GM12878 (cell line): ENCODE measurements at regions not wholly inside any gene's neighbourhood (a gene's known extent, or its start where the extent isn't known, plus 50 kb on each side); places are given as distances from the start of the nearest gene placed in this dataset.

Source experiments
- ATAC-seq: fragments of 200-7000 bp; cut with Tn5 transposase; 3 replicates; pipeline ENCODE4 v1.9.1; 2020; ENCODE audit warnings: mild to moderate bottlenecking, moderate library complexity
- BruUV-seq: library from RNA; stranded (reverse); fragments of 400-500 nt; replicated peaks from 2 replicates; lab custom pipeline; 2021; lab: Mats Ljungman, UMichigan
- CTCF ChIA-PET: fragments of 300-600 bp; sonication (Branson Sonifier 250); formaldehyde crosslinking; extraction: SDS; loops from one replicate; lab custom pipeline; 2021; ENCODE audit warnings: inconsistent platforms; lab: Yijun Ruan, JAX
- POLR2A ChIA-PET: fragments of 350-600 bp; formaldehyde crosslinking; extraction: SDS; loops from one replicate; lab custom pipeline; 2021; ENCODE audit warnings: inconsistent platforms; lab: Charles Lee
- RAD21 ChIA-PET: fragments of 300-600 bp; sonication (Branson Sonifier 250); formaldehyde crosslinking; loops from one replicate; lab custom pipeline; 2023; ENCODE audit warnings: antibody characterized with exemption; ENCODE audit not compliant: unreplicated experiment; lab: Charles Lee
- SMC1A ChIA-PET: fragments of 300-600 bp; sonication (Branson Sonifier 250); formaldehyde crosslinking; loops from one replicate; lab custom pipeline; 2023; ENCODE audit not compliant: unreplicated experiment, uncharacterized antibody; lab: Charles Lee
- DNase-seq: peaks from one replicate; pipeline ENCODE4 v3.0.0-alpha.2; 2011; ENCODE audit warnings: low read depth, low spot score
- FAIRE-seq: peaks from 3 replicates; lab custom pipeline; 2011; peaks lifted over from hg19 to GRCh38; lab: Jason Lieb, UNC
- H2AFZ ChIP-seq: 2 replicates; pipeline ENCODE4 v1.6.0; 2011; ENCODE audit warnings: low read depth, low read length, control low read depth; ENCODE audit not compliant: control insufficient read depth
- H3K27ac ChIP-seq: 2 replicates; pipeline ENCODE4 v1.5.1; 2011; ENCODE audit warnings: control low read depth; ENCODE audit not compliant: control insufficient read depth, insufficient read depth
- H3K27me3 ChIP-seq, 2 experiments: replicated peaks in 1 of 2; 2 replicates each; pipeline versions ENCODE4 v1.6.0 to v1.6.1; 2011; ENCODE audit warnings: low read length in 1 of 2; ENCODE audit not compliant: control insufficient read depth in 2 of 2, insufficient read depth in 2 of 2
- H3K36me3 ChIP-seq, 2 experiments: 2 replicates each; pipeline ENCODE4 v1.5.1; 2011; ENCODE audit warnings: low read length in 1 of 2; ENCODE audit not compliant: control insufficient read depth in 2 of 2, insufficient read depth in 2 of 2
- H3K4me1 ChIP-seq: 2 replicates; pipeline ENCODE4 v1.6.1; 2011; ENCODE audit warnings: mild to moderate bottlenecking, low read length, moderate library complexity, mixed read lengths; ENCODE audit not compliant: control insufficient read depth, insufficient read depth
- H3K4me2 ChIP-seq: 2 replicates; pipeline ENCODE4 v1.6.0; 2011; ENCODE audit warnings: control low read depth; ENCODE audit not compliant: control insufficient read depth, insufficient read depth
- H3K4me3 ChIP-seq: fragments of 200-600 bp; sonication (generic); 2 replicates; pipeline ENCODE4 v1.5.1; 2016
- H3K79me2 ChIP-seq: 2 replicates; pipeline ENCODE4 v1.6.0; 2011; ENCODE audit warnings: low read length; ENCODE audit not compliant: control insufficient read depth, insufficient read depth
- H3K9ac ChIP-seq: 2 replicates; pipeline ENCODE4 v1.8.0; 2011; ENCODE audit warnings: low read length, control low read depth, mixed read lengths; ENCODE audit not compliant: control insufficient read depth, insufficient read depth
- H3K9me3 ChIP-seq: replicated peaks from 3 replicates; pipeline ENCODE4 v1.5.1; 2011; ENCODE audit warnings: mild to moderate bottlenecking, low read length; ENCODE audit not compliant: control insufficient read depth, insufficient read depth
- H4K20me1 ChIP-seq: 2 replicates; pipeline ENCODE4 v1.6.0; 2011; ENCODE audit not compliant: control insufficient read depth, insufficient read depth
- BRCA1 ChIP-seq: IDR thresholded peaks from 2 replicates; pipeline ENCODE4 v1.6.1; 2011; ENCODE audit warnings: low read depth, low read length, improper control_type of control experiment
- CHD4 ChIP-seq: fragments of 200-600 bp; sonication (generic); IDR thresholded peaks from 2 replicates; pipeline ENCODE4 v1.6.1; 2016; ENCODE audit warnings: mild to moderate bottlenecking
- ESRRA ChIP-seq: IDR thresholded peaks from 2 replicates; pipeline ENCODE4 v1.6.1; 2012; ENCODE audit warnings: mild to moderate bottlenecking, low read length, improper control_type of control experiment
- FOXK2 ChIP-seq: fragments of 450-650 bp; IDR thresholded peaks from 2 replicates; pipeline ENCODE4 v1.6.1; 2017; ENCODE audit warnings: mild to moderate bottlenecking, moderate library complexity
- PML ChIP-seq: IDR thresholded peaks from 2 replicates; pipeline ENCODE4 v1.6.1; 2012; ENCODE audit warnings: low read length, inconsistent platforms
- SPI1 ChIP-seq: IDR thresholded peaks from 2 replicates; pipeline ENCODE4 v1.6.1; 2011; ENCODE audit warnings: low read depth, mild to moderate bottlenecking, low read length, moderate library complexity, borderline replicate concordance; ENCODE audit not compliant: insufficient read depth
- TBL1XR1 ChIP-seq: IDR thresholded peaks from 2 replicates; pipeline ENCODE4 v1.6.1; 2012; ENCODE audit warnings: low read depth, low read length, improper control_type of control experiment
- TCF3 ChIP-seq: IDR thresholded peaks from 2 replicates; pipeline ENCODE4 v1.6.1; 2012; ENCODE audit warnings: low read depth, mild to moderate bottlenecking, low read length, borderline replicate concordance; ENCODE audit not compliant: insufficient read depth
- WGBS: methylation state at CpG from one replicate; pipeline ENCODE4 v1.1.6; 2016; ENCODE audit warnings: low lambda C conversion rate; ENCODE audit not compliant: insufficient replicate concordance, insufficient coverage; ENCODE audit errors: missing lambda C conversion rate; 5-methylcytosine and 5-hydroxymethylcytosine counted together
- in situ Hi-C: fragments of 300-500 bp; cut with MboI; formaldehyde crosslinking; loops from 9 replicates; pipeline ENCODE4 v1.14.3; 2018; ENCODE audit warnings: mixed read lengths
- intact Hi-C: fragments of 100-400 bp; cut with micrococcal nuclease; formaldehyde crosslinking; loops from one replicate; pipeline ENCODE4 v1.14.2; 2022; ENCODE audit not compliant: unreplicated experiment
- TF ChIP-seq, protein P1 (sequence below): fragments of 450-650 bp; IDR thresholded peaks from 2 replicates; pipeline ENCODE4 v1.6.1; 2018; ENCODE audit warnings: mild to moderate bottlenecking, low read depth, moderate library complexity; ENCODE audit not compliant: partially characterized antibody
- TF ChIP-seq, protein P2 (sequence below): fragments of 450-650 bp; IDR thresholded peaks from 2 replicates; pipeline ENCODE4 v1.6.1; 2017; ENCODE audit warnings: mild to moderate bottlenecking, moderate library complexity

DNA sequence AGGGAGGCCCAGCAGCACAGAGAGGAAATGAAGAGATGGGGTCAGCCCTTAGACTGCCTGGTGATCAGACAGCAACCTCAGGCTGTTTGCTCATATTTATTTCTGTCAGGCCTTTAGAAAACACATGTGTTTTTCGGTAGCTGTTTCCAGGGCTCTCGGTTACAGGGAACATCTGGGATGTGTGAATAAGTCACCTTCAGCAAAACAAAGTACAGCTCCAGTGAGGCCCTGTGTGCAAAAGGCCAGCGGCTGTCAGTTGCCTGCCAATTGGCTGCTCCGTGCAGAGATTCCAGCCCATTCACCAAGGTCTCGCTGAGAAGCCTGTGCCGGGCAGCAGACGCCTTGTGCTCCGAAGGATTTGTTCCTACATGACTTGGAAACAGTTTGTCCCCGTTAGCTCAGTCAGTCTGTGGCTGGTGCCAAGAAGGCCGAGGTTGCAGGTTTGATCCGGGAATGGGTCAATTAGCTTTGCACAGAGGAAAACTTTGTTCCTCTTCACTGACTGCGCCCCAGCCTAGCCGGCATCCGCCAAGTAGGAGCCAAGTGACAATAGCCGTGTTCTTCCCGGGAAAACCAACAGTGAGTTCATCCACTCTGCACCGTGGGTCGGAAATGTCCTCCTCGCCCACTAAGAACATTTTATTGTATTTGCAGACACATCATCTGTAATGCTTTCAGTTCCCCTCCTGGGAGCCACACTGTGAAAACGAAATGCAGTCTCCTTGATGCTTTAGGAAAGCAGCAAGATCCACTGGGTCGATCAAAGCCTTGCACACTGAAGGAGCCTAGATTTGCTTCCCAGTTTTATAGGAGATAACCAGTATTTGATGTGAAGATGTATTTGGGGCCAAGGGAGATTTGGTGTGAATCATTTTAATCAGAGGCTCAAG, 315.4 kb upstream of the CDYL start:
- Histone ChIP-seq H3K9ac (no peak overlapping the region), H3K4me2 (no peak overlapping the region), H3K4me3 (no peak overlapping the region), H4K20me1 (no peaks in the 10 kb centered on the region), H3K27ac (no peak overlapping the region), H3K36me3 (no peaks in the 10 kb centered on the region), H3K9me3 (no peaks in the 10 kb centered on the region), H3K4me1 (no peaks in the 10 kb centered on the region), H2AFZ (no peak overlapping the region), H3K27me3 (no peaks in the 10 kb centered on the region; a peak in 1 of 4 replicates), H3K79me2 (no peaks in the 10 kb centered on the region)
- intact Hi-C loops (no loop called here), in situ Hi-C loops (no loop called here)
- CTCF ChIA-PET, result no interaction called here
- SMC1A ChIA-PET, result interaction anchor here (0.8 kb wide), 1 partner anchor 17 kb away, joined by 3 read pairs; no protein-coding TSS in a partner anchor
- TF ChIP-seq TCF3, result no peak
- TF ChIP-seq SPI1, result peak; percentile 64; the same call in 1 of the 2 replicates
- WGBS, result 43% methylated on average over 21 of the region's 21 CpGs
- ATAC-seq (no peak), FAIRE-seq (no peak), DNase-seq (no peak)
- no TSS peak for BruUV-seq
- RAD21 ChIA-PET, result no interaction called here
- POLR2A ChIA-PET, result no interaction called here

DNA sequence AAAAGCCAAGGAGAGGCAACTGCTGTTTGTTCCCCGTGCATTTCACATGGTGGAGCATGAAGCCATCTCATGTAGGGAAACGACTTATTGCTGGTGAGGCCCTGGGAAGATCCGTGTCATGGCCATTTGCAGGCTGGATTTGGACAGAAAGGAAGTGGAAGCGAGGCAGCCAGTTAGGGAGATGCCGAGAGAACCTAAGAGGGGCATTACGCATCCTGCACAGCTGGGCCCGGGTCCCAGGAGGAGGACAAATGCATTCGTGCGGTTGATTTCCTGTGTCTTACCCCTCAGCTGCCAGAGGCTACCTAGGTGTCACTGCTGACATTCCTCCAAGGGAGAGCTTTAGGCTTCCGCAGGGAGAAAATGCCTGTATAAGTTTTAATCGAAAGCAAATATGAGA, 316.2 kb upstream of the CDYL start:
- Histone ChIP-seq H4K20me1 (no peaks in the 10 kb centered on the region), H2AFZ (no peak overlapping the region), H3K4me1 (no peaks in the 10 kb centered on the region), H3K9me3 (no peaks in the 10 kb centered on the region), H3K9ac (no peak overlapping the region), H3K4me3 (no peak overlapping the region), H3K27ac (no peak overlapping the region), H3K4me2 (no peak overlapping the region), H3K36me3 (no peaks in the 10 kb centered on the region), H3K27me3 (no peaks in the 10 kb centered on the region), H3K79me2 (no peaks in the 10 kb centered on the region)
- ChIA-PET POLR2A (no interaction called here), SMC1A (interaction anchor here (0.8 kb wide), 1 partner anchor 16 kb away, joined by 3 read pairs; no protein-coding TSS in a partner anchor), CTCF (no interaction called here), RAD21 (no interaction called here)
- ATAC-seq (no peak), FAIRE-seq (no peak), DNase-seq (no peak)
- WGBS, result 63% methylated on average over 11 of the region's 11 CpGs
- intact Hi-C loops (no loop called here), in situ Hi-C loops (no loop called here)
- no TSS peak for BruUV-seq
- TF ChIP-seq BRCA1 (no peak), CHD4 (no peak), PML (no peak), TBL1XR1 (no peak), ESRRA (no peak), FOXK2 (no peak)
- TF ChIP-seq, protein P1, sequence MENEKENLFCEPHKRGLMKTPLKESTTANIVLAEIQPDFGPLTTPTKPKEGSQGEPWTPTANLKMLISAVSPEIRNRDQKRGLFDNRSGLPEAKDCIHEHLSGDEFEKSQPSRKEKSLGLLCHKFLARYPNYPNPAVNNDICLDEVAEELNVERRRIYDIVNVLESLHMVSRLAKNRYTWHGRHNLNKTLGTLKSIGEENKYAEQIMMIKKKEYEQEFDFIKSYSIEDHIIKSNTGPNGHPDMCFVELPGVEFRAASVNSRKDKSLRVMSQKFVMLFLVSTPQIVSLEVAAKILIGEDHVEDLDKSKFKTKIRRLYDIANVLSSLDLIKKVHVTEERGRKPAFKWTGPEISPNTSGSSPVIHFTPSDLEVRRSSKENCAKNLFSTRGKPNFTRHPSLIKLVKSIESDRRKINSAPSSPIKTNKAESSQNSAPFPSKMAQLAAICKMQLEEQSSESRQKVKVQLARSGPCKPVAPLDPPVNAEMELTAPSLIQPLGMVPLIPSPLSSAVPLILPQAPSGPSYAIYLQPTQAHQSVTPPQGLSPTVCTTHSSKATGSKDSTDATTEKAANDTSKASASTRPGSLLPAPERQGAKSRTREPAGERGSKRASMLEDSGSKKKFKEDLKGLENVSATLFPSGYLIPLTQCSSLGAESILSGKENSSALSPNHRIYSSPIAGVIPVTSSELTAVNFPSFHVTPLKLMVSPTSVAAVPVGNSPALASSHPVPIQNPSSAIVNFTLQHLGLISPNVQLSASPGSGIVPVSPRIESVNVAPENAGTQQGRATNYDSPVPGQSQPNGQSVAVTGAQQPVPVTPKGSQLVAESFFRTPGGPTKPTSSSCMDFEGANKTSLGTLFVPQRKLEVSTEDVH, result no peak
- TF ChIP-seq, protein P2, sequence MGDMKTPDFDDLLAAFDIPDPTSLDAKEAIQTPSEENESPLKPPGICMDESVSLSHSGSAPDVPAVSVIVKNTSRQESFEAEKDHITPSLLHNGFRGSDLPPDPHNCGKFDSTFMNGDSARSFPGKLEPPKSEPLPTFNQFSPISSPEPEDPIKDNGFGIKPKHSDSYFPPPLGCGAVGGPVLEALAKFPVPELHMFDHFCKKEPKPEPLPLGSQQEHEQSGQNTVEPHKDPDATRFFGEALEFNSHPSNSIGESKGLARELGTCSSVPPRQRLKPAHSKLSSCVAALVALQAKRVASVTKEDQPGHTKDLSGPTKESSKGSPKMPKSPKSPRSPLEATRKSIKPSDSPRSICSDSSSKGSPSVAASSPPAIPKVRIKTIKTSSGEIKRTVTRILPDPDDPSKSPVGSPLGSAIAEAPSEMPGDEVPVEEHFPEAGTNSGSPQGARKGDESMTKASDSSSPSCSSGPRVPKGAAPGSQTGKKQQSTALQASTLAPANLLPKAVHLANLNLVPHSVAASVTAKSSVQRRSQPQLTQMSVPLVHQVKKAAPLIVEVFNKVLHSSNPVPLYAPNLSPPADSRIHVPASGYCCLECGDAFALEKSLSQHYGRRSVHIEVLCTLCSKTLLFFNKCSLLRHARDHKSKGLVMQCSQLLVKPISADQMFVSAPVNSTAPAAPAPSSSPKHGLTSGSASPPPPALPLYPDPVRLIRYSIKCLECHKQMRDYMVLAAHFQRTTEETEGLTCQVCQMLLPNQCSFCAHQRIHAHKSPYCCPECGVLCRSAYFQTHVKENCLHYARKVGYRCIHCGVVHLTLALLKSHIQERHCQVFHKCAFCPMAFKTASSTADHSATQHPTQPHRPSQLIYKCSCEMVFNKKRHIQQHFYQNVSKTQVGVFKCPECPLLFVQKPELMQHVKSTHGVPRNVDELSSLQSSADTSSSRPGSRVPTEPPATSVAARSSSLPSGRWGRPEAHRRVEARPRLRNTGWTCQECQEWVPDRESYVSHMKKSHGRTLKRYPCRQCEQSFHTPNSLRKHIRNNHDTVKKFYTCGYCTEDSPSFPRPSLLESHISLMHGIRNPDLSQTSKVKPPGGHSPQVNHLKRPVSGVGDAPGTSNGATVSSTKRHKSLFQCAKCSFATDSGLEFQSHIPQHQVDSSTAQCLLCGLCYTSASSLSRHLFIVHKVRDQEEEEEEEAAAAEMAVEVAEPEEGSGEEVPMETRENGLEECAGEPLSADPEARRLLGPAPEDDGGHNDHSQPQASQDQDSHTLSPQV, result no peak
